Amniotic epithelial cell (primary cell): ENCODE measurements at regions not wholly inside any gene's neighbourhood (a gene's known extent, or its start where the extent isn't known, plus 50 kb on each side); places are given as distances from the start of the nearest gene placed in this dataset.
"Not testable (repeated sequence)": the region's sequence is repeated elsewhere in the genome, so short reads cannot be mapped to it uniquely, and the experiment has no call there.

Experiments used
- DNase-seq: peaks from one replicate; pipeline ENCODE4 v3.0.0-alpha.2; 2010; ENCODE audit warnings: low read depth

GRCh38 chr20:47927944-47928343, 142.7 kb upstream of the SULF2 start:
- DNase-seq = no peak

- peak; percentile 39 for DNase-seq
These were observed 142.1 kb upstream of the SULF2 start for GRCh38 chr20:47927385-47927851.

- no peak for DNase-seq
These were observed 141.4 kb upstream of the SULF2 start for GRCh38 chr20:47926731-47927130.

GRCh38 chr20:47925593-47925992, 140.3 kb upstream of the SULF2 start:
- DNase-seq = no peak

GRCh38 chr20:47922269-47922668, 137.0 kb upstream of the SULF2 start:
- peak; percentile 22 for DNase-seq

- not testable (repeated sequence) for DNase-seq
These were observed 136.5 kb upstream of the SULF2 start for GRCh38 chr20:47921829-47922228.

DNA sequence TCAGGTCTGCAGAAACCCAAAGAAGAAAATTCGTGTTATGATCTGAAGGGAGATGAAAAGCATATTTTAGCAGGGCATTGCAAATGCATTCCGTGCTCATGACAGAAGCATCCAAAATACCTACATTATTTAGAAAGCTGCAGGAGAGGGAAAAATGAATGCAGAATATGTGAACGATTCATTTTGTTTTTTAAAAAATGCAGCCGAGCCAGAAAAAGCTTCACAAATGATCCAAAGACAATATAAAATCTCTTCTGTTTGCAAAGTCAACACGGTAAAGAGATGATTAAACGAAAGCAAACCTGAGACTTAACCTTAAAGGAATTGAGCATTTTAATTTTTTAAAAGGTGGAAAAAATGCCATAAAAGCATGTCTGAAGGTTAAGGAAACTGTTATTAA, 136.1 kb upstream of the SULF2 start:
- DNase-seq = no peak

DNA sequence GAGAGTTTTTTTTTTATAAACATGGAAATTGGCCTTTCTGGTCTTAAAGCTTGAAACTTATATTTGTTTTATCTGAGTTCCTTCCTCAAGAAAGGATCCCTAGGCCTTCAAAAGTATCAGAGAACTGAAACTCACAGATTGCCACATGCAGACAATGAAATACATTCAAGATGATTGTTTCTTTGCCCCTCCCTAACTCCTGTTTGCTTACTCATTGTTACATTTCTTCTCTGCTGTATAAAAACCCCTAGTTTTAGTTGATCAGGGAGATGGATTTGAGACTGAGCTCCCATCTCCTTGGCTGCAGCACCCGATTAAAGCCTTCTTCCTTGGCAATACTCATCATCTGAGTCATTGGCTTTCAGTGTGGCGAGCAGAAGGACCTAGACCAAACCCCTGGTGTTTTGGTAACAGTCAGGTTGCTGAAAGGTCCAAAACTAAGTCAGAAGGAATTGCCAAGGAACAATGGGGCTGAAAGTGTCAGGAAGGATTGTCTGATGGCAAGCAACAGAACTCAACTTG, 132.3 kb upstream of the SULF2 start:
- DNase-seq = no peak

DNA sequence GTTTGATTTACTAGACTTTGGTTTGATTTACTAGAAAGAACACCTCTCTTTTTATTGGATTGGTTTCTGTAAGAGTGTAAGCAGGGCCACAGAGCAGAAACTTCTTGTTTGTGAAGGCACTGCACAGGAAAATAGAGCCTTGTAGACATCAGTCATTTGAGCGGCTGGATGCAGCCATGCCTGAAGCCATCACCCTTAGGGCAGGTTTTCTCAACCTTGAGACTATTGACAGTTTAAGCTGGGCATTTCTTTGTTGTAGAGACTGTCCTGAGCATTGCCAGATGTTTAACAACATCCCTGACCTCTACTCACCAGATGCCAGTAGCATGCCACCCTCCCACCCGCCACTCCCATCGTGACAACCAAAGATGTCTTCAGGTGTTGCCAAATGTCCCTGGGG, 130.2 kb upstream of the SULF2 start:
- no peak for DNase-seq

DNA sequence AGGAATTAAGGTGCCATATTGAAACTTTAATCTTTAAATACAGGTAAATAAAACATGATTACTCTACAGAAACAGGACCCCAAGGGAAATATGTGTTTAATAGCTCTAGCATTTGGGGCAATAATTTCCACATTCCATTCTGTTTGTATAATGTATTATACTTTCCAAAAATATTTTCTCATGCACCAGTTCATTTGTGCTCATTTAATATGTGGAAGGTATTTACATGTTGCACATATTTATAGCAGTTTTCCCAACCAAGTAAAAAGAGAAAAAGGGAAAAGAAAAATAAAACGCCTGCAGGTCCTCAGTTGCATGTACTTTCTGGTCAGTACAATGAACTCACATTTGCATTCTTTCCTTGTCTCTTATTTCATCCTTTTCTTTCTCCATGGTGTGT, 129.5 kb upstream of the SULF2 start:
- DNase-seq = no peak

GRCh38 chr20:47912786-47913501, 127.7 kb upstream of the SULF2 start:
- not testable (repeated sequence) for DNase-seq

DNA sequence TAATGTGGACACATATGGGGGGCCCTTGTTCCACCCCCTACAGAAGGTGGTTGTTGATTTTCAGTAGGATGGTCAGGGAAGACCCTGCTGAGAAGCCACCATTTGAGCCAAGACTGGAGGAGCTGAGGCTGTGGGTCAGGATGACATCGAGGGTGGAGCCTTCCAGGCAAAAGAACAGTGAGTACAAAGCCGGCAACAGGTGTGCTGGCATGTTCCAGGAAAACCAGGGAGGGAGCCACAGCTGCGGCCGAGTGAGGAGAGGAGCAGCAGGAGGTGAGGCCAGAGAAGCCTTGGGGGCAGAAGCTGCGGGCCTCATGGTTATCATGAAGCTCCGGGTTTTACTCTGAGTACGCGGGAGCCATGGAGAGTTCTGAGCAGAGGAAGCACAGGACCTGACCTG, 126.9 kb upstream of the SULF2 start:
- DNase-seq = not testable (repeated sequence)

DNA sequence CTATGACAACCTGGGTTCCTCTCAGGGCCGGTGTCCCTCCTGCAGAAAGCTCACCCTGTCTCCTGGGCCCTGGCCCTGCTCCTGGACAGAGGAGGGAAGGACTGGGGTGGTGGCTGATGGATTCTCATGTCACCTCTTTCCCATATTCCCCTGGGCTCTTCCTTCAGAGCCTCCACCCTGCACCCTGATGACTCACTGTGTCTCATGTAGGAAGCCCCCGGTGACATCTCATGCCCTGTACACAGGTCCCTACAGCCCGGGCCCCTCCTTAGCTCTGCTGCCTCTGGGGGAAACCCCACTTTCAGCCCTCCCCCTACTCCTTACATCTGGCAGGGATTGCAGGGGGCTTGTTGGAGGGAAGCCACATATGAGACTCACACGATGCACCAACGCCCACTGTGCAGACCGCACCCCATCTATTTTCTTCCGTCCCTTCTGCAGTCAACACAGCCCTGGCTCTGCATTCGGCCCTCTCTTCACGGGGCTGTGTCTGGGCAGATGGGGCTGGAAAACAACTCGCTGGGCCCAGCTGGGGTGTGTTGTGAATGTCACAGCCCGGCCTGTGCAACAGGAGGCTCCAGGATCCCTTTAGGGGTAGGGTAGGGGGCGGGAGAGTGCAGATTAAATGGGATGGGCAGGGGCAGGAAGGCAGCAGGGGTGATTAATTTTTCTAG, 124.6 kb upstream of the SULF2 start:
- DNase-seq = not testable (repeated sequence)

GRCh38 chr20:47908361-47909035, 123.2 kb upstream of the SULF2 start:
- DNase-seq = not testable (repeated sequence)

GRCh38 chr20:47907951-47908350, 122.7 kb upstream of the SULF2 start:
- not testable (repeated sequence) for DNase-seq

- no peak for DNase-seq
These were observed 121.9 kb upstream of the SULF2 start for GRCh38 chr20:47907031-47907675.

DNA sequence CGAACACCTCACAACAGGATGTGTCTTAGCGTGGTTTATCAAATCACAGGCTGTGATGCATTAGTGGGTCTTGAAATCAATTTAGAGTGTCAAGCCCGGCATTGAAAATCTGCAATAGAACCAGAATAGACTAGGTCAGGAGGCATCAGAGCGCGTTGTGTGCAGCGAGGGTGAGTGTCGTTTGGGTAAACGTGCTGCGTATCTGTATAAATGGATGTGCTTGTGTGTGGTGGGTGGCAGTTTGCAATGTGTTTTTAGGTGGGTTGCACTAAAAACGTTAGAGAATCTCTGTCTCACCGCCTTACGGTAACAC, 121.0 kb upstream of the SULF2 start:
- no peak for DNase-seq

GRCh38 chr20:47905628-47906347, 120.5 kb upstream of the SULF2 start:
- DNase-seq = no peak

- not testable (repeated sequence) for DNase-seq
These were observed 117.7 kb upstream of the SULF2 start for GRCh38 chr20:47903009-47903408.

DNA sequence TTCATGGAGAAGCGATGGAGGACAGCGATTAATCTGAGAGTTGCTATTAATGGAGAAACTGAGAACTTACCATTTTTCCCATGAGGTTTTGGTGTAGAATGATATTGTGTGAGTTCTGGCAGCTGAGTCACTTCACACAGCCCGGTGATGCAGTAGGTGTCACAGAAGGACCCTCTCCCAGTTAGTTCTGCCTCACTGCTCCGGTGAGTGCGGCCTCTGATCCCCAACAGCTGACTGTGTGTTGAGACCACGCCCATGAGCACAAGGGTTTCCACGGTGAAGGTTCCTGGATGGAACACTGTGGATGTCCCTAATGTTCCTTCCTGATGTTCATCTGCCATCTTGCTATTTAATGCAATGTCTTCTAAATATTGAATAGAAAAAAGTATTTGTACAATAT, 114.0 kb upstream of the SULF2 start:
- DNase-seq = not testable (repeated sequence)

GRCh38 chr20:47897461-47897860, 112.2 kb upstream of the SULF2 start:
- no peak for DNase-seq

DNA sequence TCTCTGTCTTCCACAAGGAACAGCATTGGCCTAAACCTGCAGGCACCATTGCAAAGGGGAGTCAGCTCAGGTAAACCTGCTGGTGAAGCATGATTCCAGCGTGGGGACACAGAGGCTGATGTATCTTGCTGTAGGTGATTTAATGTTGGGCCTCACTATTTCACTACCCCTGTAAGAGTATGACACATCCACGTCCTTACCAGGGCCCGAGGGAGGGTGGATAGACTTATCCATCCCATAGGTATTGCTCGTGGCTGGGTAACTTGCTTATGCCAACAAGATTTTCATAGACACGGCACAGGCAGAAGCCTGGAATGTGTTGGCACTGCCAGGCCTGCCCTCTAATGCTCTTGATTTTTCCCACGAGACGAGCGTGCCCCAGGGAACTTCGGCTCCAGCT, 107.4 kb upstream of the SULF2 start:
- not testable (repeated sequence) for DNase-seq
